Neural cell (in vitro differentiated cells): ENCODE measurements at regions not wholly inside any gene's neighbourhood (a gene's known extent, or its start where the extent isn't known, plus 50 kb on each side); places are given as distances from the start of the nearest gene placed in this dataset.

Source experiments
- H2AFZ ChIP-seq: fragments of 200-600, 300-800 bp; sonication (generic), shearing (Covaris generic); 2 replicates; pipeline ENCODE4 v1.6.0; 2014; ENCODE audit warnings: low read depth, mild to moderate bottlenecking, antibody characterized with exemption, low read length, moderate library complexity
- H3F3A ChIP-seq: fragments of 200-600 bp; shearing (Covaris generic); 2 replicates; pipeline ENCODE4 v1.6.1; 2016; ENCODE audit warnings: mild to moderate bottlenecking, moderate library complexity, mixed read lengths, antibody characterized with exemption, low read length; ENCODE audit not compliant: insufficient read depth, poor library complexity, severe bottlenecking
- H3K27ac ChIP-seq: fragments of 200-600, 300-800 bp; sonication (generic), shearing (Covaris generic); 2 replicates; pipeline ENCODE4 v1.5.1; 2014; ENCODE audit warnings: mild to moderate bottlenecking, low read length, moderate library complexity
- H3K27me3 ChIP-seq: fragments of 300-800, 200-600 bp; sonication (generic), shearing (Covaris generic); 2 replicates; pipeline ENCODE4 v1.6.0; 2014; ENCODE audit warnings: mild to moderate bottlenecking, low read depth, low read length, moderate library complexity; ENCODE audit not compliant: insufficient read depth
- H3K36me3 ChIP-seq: fragments of 300-800, 200-600 bp; sonication (generic), shearing (Covaris generic); 2 replicates; pipeline ENCODE4 v1.5.1; 2014; ENCODE audit warnings: mild to moderate bottlenecking, antibody characterized with exemption, low read length, moderate library complexity; ENCODE audit not compliant: insufficient read depth
- H3K4me2 ChIP-seq: fragments of 300-800, 200-600 bp; sonication (generic), shearing (Covaris generic); 2 replicates; pipeline ENCODE4 v1.6.0; 2014; ENCODE audit warnings: mild to moderate bottlenecking, low read length
- H3K4me3 ChIP-seq: fragments of 300-800, 200-600 bp; sonication (generic), shearing (Covaris generic); 2 replicates; pipeline ENCODE4 v1.5.1; 2014; ENCODE audit warnings: mild to moderate bottlenecking, low read length, moderate library complexity
- H3K79me2 ChIP-seq: fragments of 200-600 bp; shearing (Covaris generic); replicated peaks from 2 replicates; pipeline ENCODE4 v1.6.0; 2014; ENCODE audit warnings: mild to moderate bottlenecking, low read length, moderate library complexity; ENCODE audit not compliant: insufficient read depth
- H3K9ac ChIP-seq: fragments of 300-800, 200-600 bp; sonication (generic), shearing (Covaris generic); 2 replicates; pipeline ENCODE4 v1.6.1; 2016; ENCODE audit warnings: mild to moderate bottlenecking, low read length, mixed read lengths
- H3K9me2 ChIP-seq: fragments of 200-600 bp; shearing (Covaris generic); 2 replicates; pipeline ENCODE4 v1.6.1; 2016; ENCODE audit warnings: mild to moderate bottlenecking, low read length, mixed read lengths; ENCODE audit not compliant: insufficient read depth
- H3K9me3 ChIP-seq: fragments of 200-600, 300-800 bp; sonication (generic), shearing (Covaris generic); 2 replicates; pipeline ENCODE4 v1.6.1; 2016; ENCODE audit warnings: mild to moderate bottlenecking, mixed run types, low read length, moderate library complexity, mixed read lengths
- H4K20me1 ChIP-seq: fragments of 200-600 bp; shearing (Covaris generic); 2 replicates; pipeline ENCODE4 v1.6.1; 2016; ENCODE audit warnings: mild to moderate bottlenecking, mixed run types; ENCODE audit not compliant: insufficient read depth
- EP300 ChIP-seq: fragments of 450-650 bp; conservative IDR thresholded peaks from 2 replicates; pipeline ENCODE4 v1.6.1; 2014; ENCODE audit warnings: antibody characterized with exemption, mild to moderate bottlenecking, moderate library complexity; ENCODE audit not compliant: poor library complexity, severe bottlenecking
- EZH2 ChIP-seq: fragments of 200-600, 300-800 bp; shearing (Covaris generic), sonication (generic); IDR thresholded peaks from 2 replicates; pipeline ENCODE4 v1.6.1; 2014; ENCODE audit warnings: antibody characterized with exemption, low read length, borderline replicate concordance, mild to moderate bottlenecking; ENCODE audit not compliant: insufficient read depth, poor library complexity, severe bottlenecking
- MXI1 ChIP-seq: fragments of 450-650 bp; conservative IDR thresholded peaks from 2 replicates; pipeline ENCODE4 v1.6.1; 2014; ENCODE audit warnings: antibody characterized with exemption, mild to moderate bottlenecking; ENCODE audit not compliant: poor library complexity, severe bottlenecking
- POLR2AphosphoS5 ChIP-seq: IDR thresholded peaks from 2 replicates; pipeline ENCODE4 v1.6.1; 2012
- RAD21 ChIP-seq: fragments of 450-650 bp; conservative IDR thresholded peaks from 2 replicates; pipeline ENCODE4 v1.6.1; 2014; ENCODE audit warnings: antibody characterized with exemption, mild to moderate bottlenecking, moderate library complexity
- SMC3 ChIP-seq: fragments of 450-650 bp; conservative IDR thresholded peaks from 2 replicates; pipeline ENCODE4 v1.6.1; 2014; ENCODE audit warnings: antibody characterized with exemption, mild to moderate bottlenecking, moderate library complexity; ENCODE audit not compliant: poor library complexity
- TAF1 ChIP-seq: IDR thresholded peaks from 2 replicates; pipeline ENCODE4 v1.6.1; 2012; ENCODE audit warnings: low read depth
- TF ChIP-seq, protein P1 (sequence below): IDR thresholded peaks from 2 replicates; pipeline ENCODE4 v1.6.1; 2012; ENCODE audit warnings: borderline replicate concordance
- TF ChIP-seq, protein P2 (sequence below): fragments of 450-650 bp; IDR thresholded peaks from 2 replicates; pipeline ENCODE4 v1.5.1; 2014; ENCODE audit warnings: antibody characterized with exemption, mild to moderate bottlenecking, moderate library complexity; ENCODE audit not compliant: poor library complexity, severe bottlenecking

DNA sequence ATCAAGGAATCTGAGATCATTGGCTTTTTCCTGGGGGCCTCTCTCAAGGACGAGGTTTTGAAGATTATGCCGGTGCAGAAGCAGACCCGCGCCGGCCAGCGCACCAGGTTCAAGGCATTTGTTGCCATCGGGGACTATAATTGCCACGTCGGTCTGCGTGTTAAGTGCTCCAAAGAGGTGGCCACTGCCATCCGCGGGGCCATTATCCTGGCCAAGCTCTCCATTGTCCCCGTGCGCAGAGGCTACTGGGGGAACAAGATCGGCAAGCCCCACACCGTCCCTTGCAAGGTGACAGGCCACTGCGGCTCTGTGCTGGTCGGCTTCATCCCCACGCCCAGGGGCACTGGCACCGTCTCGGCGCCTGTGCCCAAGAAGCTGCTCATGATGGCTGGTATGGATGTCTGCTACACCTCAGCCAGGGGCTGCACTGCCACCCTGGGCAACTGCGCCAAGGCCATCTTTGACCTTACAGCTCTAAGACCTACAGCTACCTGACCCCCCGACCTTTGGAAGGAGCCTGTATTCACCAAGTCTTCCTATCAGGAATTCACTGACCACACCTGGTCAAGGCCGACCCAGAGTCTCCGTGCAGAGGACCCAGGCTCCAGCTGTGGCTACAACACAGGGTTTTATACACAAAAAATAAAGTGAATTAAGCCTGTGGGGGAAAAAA lies 141.8 kb downstream of the SOCS6 start:
- TF ChIP-seq SMC3 (no peak), POLR2AphosphoS5 (no peak), TAF1 (no peak), EZH2 (no peak), MXI1 (no peak), RAD21 (no peak), EP300 (no peak)
- TF ChIP-seq, protein P1, sequence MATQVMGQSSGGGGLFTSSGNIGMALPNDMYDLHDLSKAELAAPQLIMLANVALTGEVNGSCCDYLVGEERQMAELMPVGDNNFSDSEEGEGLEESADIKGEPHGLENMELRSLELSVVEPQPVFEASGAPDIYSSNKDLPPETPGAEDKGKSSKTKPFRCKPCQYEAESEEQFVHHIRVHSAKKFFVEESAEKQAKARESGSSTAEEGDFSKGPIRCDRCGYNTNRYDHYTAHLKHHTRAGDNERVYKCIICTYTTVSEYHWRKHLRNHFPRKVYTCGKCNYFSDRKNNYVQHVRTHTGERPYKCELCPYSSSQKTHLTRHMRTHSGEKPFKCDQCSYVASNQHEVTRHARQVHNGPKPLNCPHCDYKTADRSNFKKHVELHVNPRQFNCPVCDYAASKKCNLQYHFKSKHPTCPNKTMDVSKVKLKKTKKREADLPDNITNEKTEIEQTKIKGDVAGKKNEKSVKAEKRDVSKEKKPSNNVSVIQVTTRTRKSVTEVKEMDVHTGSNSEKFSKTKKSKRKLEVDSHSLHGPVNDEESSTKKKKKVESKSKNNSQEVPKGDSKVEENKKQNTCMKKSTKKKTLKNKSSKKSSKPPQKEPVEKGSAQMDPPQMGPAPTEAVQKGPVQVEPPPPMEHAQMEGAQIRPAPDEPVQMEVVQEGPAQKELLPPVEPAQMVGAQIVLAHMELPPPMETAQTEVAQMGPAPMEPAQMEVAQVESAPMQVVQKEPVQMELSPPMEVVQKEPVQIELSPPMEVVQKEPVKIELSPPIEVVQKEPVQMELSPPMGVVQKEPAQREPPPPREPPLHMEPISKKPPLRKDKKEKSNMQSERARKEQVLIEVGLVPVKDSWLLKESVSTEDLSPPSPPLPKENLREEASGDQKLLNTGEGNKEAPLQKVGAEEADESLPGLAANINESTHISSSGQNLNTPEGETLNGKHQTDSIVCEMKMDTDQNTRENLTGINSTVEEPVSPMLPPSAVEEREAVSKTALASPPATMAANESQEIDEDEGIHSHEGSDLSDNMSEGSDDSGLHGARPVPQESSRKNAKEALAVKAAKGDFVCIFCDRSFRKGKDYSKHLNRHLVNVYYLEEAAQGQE = no peak
- TF ChIP-seq, protein P2, sequence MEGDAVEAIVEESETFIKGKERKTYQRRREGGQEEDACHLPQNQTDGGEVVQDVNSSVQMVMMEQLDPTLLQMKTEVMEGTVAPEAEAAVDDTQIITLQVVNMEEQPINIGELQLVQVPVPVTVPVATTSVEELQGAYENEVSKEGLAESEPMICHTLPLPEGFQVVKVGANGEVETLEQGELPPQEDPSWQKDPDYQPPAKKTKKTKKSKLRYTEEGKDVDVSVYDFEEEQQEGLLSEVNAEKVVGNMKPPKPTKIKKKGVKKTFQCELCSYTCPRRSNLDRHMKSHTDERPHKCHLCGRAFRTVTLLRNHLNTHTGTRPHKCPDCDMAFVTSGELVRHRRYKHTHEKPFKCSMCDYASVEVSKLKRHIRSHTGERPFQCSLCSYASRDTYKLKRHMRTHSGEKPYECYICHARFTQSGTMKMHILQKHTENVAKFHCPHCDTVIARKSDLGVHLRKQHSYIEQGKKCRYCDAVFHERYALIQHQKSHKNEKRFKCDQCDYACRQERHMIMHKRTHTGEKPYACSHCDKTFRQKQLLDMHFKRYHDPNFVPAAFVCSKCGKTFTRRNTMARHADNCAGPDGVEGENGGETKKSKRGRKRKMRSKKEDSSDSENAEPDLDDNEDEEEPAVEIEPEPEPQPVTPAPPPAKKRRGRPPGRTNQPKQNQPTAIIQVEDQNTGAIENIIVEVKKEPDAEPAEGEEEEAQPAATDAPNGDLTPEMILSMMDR = no peak
- no peak overlapping the region for H3K27ac ChIP-seq

DNA sequence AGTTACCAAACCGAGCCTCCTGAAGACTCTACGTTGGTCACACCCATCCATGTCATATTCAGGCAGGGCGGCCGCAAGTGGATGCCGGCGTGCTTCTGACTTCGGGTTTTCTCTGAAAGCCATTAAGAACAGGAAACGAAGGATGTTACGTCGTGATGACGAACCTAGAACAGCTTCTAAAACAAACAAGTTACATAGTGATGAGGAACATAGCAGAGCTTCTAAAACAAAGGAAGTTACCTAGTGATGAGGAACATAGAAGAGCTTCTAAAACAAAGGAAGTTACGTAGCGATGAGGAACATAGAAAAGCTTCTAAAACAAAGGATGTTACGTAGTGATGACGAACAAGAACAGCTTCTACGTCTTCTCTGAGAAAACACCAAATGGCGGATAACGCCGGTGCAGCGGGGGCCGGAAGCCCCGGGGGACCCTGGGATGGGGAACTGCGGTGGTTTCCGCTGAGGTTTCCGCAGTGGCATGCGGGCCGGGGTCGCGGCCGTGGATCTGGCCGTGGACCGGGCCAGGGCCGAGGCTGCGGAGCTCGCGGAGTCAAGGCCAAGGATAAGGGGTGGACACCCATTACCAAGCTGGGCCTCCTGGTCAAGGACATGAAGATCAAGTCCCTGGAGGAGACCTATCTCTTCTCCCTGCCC lies 141.1 kb downstream of the SOCS6 start:
- Histone ChIP-seq H2AFZ (no peak overlapping the region), H3K4me3 (no peak overlapping the region), H3K4me2 (no peak overlapping the region), H3K9me3 (no peaks in the 10 kb centered on the region), H4K20me1 (no peaks in the 10 kb centered on the region), H3K9me2 (no peaks in the 10 kb centered on the region), H3K36me3 (no peaks in the 10 kb centered on the region), H3K27ac (no peak overlapping the region), H3K79me2 (no peaks in the 10 kb centered on the region), H3K27me3 (no peaks in the 10 kb centered on the region), H3K9ac (no peak overlapping the region), H3F3A (no peaks in the 10 kb centered on the region)
- TF ChIP-seq EZH2 = no peak
- no peak for TF ChIP-seq EP300
- TF ChIP-seq MXI1 = no peak
- no peak for TF ChIP-seq SMC3
- TF ChIP-seq, protein P1 = no peak
- TF ChIP-seq POLR2AphosphoS5 = no peak
- no peak for TF ChIP-seq TAF1
- no peak for TF ChIP-seq RAD21
- TF ChIP-seq, protein P2 = no peak

More for the DNA sequence above, 141.8 kb downstream of the SOCS6 start:
- Histone ChIP-seq H3K4me3 (no peak overlapping the region), H3K9ac (no peak overlapping the region), H2AFZ (no peak overlapping the region), H3K27me3 (no peaks in the 10 kb centered on the region), H3K9me2 (no peaks in the 10 kb centered on the region), H4K20me1 (no peaks in the 10 kb centered on the region), H3F3A (no peaks in the 10 kb centered on the region), H3K4me2 (no peak overlapping the region), H3K9me3 (no peaks in the 10 kb centered on the region), H3K36me3 (no peaks in the 10 kb centered on the region), H3K79me2 (no peaks in the 10 kb centered on the region)
